COLO829 (cell line): ENCODE measurements at regions not wholly inside any gene's neighbourhood (a gene's known extent, or its start where the extent isn't known, plus 50 kb on each side); places are given as distances from the start of the nearest gene placed in this dataset.
"Not testable (repeated sequence)": the region's sequence is repeated elsewhere in the genome, so short reads cannot be mapped to it uniquely, and the experiment has no call there.

Source experiments
- DNase-seq: peaks from one replicate; pipeline ENCODE4 v3.0.0; 2012; ENCODE audit warnings: low spot score

- DNase-seq = no peak
Measured at GRCh38 chr4:106588891-106589290, 220.3 kb upstream of the GIMD1 start.

- DNase-seq = peak; percentile 3
Measured at GRCh38 chr4:106587558-106587957, 219.0 kb upstream of the GIMD1 start.

- no peak for DNase-seq
Measured at GRCh38 chr4:106585915-106586349, 217.4 kb upstream of the GIMD1 start.

- DNase-seq = no peak
Measured at GRCh38 chr4:106584337-106584989, 215.9 kb upstream of the GIMD1 start.

- DNase-seq = peak; percentile 67
Measured at GRCh38 chr4:106583567-106583966, 215.0 kb upstream of the GIMD1 start.

GRCh38 chr4:106583108-106583507 lies 214.5 kb upstream of the GIMD1 start:
- DNase-seq = no peak

- no peak for DNase-seq
Measured at GRCh38 chr4:106582103-106582502, 213.5 kb upstream of the GIMD1 start.

- no peak for DNase-seq
Measured at GRCh38 chr4:106579236-106579635, 210.7 kb upstream of the GIMD1 start.

GRCh38 chr4:106569146-106570031 lies 200.8 kb upstream of the GIMD1 start:
- DNase-seq = no peak

- no peak for DNase-seq
Measured at GRCh38 chr4:106565727-106566126, 197.1 kb upstream of the GIMD1 start.

GRCh38 chr4:106563637-106564036 lies 195.1 kb upstream of the GIMD1 start:
- not testable (repeated sequence) for DNase-seq

- DNase-seq = no peak
Measured at GRCh38 chr4:106551724-106552123, 183.1 kb upstream of the GIMD1 start.

GRCh38 chr4:106548446-106549044 lies 180.0 kb upstream of the GIMD1 start:
- no peak for DNase-seq

- no peak for DNase-seq
Measured at GRCh38 chr4:106546370-106546769, 177.8 kb upstream of the GIMD1 start.

GRCh38 chr4:106542609-106543008 lies 174.0 kb upstream of the GIMD1 start:
- DNase-seq = not testable (repeated sequence)

GRCh38 chr4:106541253-106541652 lies 172.7 kb upstream of the GIMD1 start:
- peak; percentile 43 for DNase-seq

GRCh38 chr4:106530821-106531220 lies 162.2 kb upstream of the GIMD1 start:
- DNase-seq = no peak

- DNase-seq = no peak
Measured at GRCh38 chr4:106530024-106530361, 161.4 kb upstream of the GIMD1 start.

- peak; percentile 45 for DNase-seq
Measured at GRCh38 chr4:106529348-106530023, 160.9 kb upstream of the GIMD1 start.

GRCh38 chr4:106527316-106527715 lies 158.7 kb upstream of the GIMD1 start:
- DNase-seq = no peak

GRCh38 chr4:106525425-106525824 lies 156.8 kb upstream of the GIMD1 start:
- not testable (repeated sequence) for DNase-seq

- DNase-seq = not testable (repeated sequence)
Measured at GRCh38 chr4:106524772-106525171, 156.2 kb upstream of the GIMD1 start.
